ENCODE measurements at regions not wholly inside any gene's neighbourhood (a gene's known extent, or its start where the extent isn't known, plus 50 kb on each side); places are given as distances from the start of the nearest gene placed in this dataset.

- no peak for DNase-seq (ENCODE audit: low read depth in 2 of 3, low spot score in 2 of 3)
Measured at GRCh38 chr14:85728476-85729065, 198.6 kb downstream of the FLRT2 start.

- no peak for DNase-seq (ENCODE audit: low read depth in 2 of 3, low spot score in 2 of 3)
Measured at GRCh38 chr14:85714069-85714468, 184.1 kb downstream of the FLRT2 start.

- no peak for DNase-seq (ENCODE audit: low read depth in 2 of 3, low spot score in 2 of 3)
Measured at GRCh38 chr14:85711620-85712019, 181.7 kb downstream of the FLRT2 start.

Measured in activated CD8-positive, alpha-beta memory T cell treated with anti-CD3 and anti-CD28 coated beads for 48 hours (primary cell).